Keratinocyte (primary cell): ENCODE measurements at regions not wholly inside any gene's neighbourhood (a gene's known extent, or its start where the extent isn't known, plus 50 kb on each side); places are given as distances from the start of the nearest gene placed in this dataset.

Experiments used
- CTCF ChIP-seq, 3 experiments: IDR thresholded peaks in 1 of 3; conservative IDR thresholded peaks in 1 of 3; optimal IDR thresholded peaks in 1 of 3; 2 replicates in 2 of 3; 3 replicates in 1 of 3; pipeline versions ENCODE3 to v1.5.1; 2011; ENCODE audit warnings: low read length in 3 of 3, mild to moderate bottlenecking in 3 of 3, moderate library complexity in 2 of 3, control low read depth in 1 of 3, inconsistent platforms in 1 of 3; ENCODE audit not compliant: insufficient read depth in 2 of 3; ENCODE audit errors: extremely low read depth in 1 of 3
- EZH2 ChIP-seq: IDR thresholded peaks from one replicate; pipeline ENCODE4 v1.6.1; 2012; ENCODE audit warnings: inconsistent platforms, mild to moderate bottlenecking, low read length, moderate library complexity

DNA sequence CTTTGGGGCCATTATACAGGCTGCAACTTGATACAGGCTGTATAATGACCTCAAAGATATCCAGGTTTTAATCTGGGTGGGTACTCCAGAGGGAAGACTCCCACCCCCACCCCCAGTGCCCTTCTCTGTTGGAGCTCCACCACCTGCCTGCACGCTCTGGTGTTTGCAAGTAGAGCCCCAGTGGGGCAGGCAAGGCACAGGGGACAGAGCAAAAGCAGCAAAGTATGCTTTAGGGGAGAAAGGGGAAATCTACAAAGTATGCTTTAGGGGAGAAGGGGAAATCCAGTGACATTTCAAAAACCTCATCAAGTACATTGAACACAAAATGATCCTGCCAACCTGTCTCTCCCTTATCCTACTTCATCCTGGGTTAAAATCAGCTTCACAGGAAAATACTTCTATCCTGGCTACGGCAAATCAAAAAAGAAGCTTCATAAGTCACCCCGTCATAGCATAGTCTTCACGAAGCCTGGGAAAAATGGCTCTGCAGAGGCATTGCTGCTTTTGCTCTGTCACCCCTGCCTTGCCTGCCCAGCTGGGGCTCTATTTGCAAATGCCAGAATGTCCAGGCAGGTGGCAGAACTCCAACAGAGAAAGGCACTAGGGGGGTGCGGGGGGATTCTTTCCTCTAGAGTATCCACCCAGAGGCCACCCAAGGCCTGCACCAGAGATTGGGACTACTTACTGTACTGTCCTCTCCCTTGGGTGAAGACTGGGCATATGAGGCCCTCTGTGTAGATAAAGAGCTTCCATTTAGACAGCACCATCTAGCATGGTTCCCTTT is 60.9 kb upstream of the ATP11B start:
- no peak for TF ChIP-seq CTCF (optimal IDR thresholded peaks at IDR 0.05 in 1 of 3, IDR thresholded peaks at IDR 0.05 in 1 of 3, conservative IDR thresholded peaks at IDR 0.05 in 1 of 3; ENCODE audit: extremely low read depth in 1 of 3, insufficient read depth in 2 of 3, low read length in 3 of 3)
- no peak for TF ChIP-seq EZH2
